Astrocyte (in vitro differentiated cells and primary cell): ENCODE measurements at regions not wholly inside any gene's neighbourhood (a gene's known extent, or its start where the extent isn't known, plus 50 kb on each side); places are given as distances from the start of the nearest gene placed in this dataset.
A peak's percentile ranks its signal among the peaks of the same experiment; 100 is the strongest.

ENCODE experiments used
- DNase-seq: peaks from one replicate; pipeline ENCODE4 v3.0.0-alpha.2; 2010; ENCODE audit warnings: low read depth
- FAIRE-seq: peaks from 2 replicates; lab custom pipeline; 2011; peaks lifted over from hg19 to GRCh38; lab: Jason Lieb, UNC
- H2AFZ ChIP-seq: 2 replicates; pipeline ENCODE4 v1.6.0; 2012; ENCODE audit warnings: low read depth, low read length, inconsistent platforms
- H3K27ac ChIP-seq: 2 replicates; pipeline ENCODE4 v1.5.1; 2011; ENCODE audit warnings: low read depth, low read length, inconsistent platforms
- H3K27me3 ChIP-seq: 2 replicates; pipeline ENCODE4 v1.6.0; 2011; ENCODE audit warnings: low read length, inconsistent platforms; ENCODE audit not compliant: insufficient read depth
- H3K36me3 ChIP-seq: 2 replicates; pipeline ENCODE4 v1.5.1; 2011; ENCODE audit warnings: low read length, inconsistent platforms; ENCODE audit not compliant: insufficient read depth
- H3K4me1 ChIP-seq: 2 replicates; pipeline ENCODE4 v1.5.1; 2011; ENCODE audit warnings: low read length, inconsistent platforms; ENCODE audit not compliant: insufficient read depth
- H3K4me2 ChIP-seq: 2 replicates; pipeline ENCODE4 v1.6.0; 2012; ENCODE audit warnings: low read length, inconsistent platforms
- H3K4me3 ChIP-seq: 2 replicates; pipeline ENCODE4 v1.5.1; 2011; ENCODE audit warnings: low read depth, mild to moderate bottlenecking, low read length, inconsistent platforms; ENCODE audit not compliant: insufficient read depth
- H3K79me2 ChIP-seq: 2 replicates; pipeline ENCODE4 v1.6.0; 2012; ENCODE audit warnings: mild to moderate bottlenecking, low read length, inconsistent platforms; ENCODE audit not compliant: insufficient read depth
- H3K9ac ChIP-seq: 2 replicates; pipeline ENCODE4 v1.6.0; 2012; ENCODE audit warnings: mild to moderate bottlenecking, low read length, inconsistent platforms
- H3K9me3 ChIP-seq: 2 replicates; pipeline ENCODE4 v1.5.1; 2012; ENCODE audit warnings: low read depth, mild to moderate bottlenecking, low read length, inconsistent platforms; ENCODE audit not compliant: insufficient read depth
- H4K20me1 ChIP-seq: 2 replicates; pipeline ENCODE4 v1.6.0; 2012; ENCODE audit warnings: low read length, inconsistent platforms; ENCODE audit not compliant: insufficient read depth
- H3K27ac Mint-ChIP-seq: one replicate; pipeline ENCODE4 v1.8.0; 2021; ENCODE audit warnings: mild to moderate bottlenecking, mixed read lengths; ENCODE audit not compliant: unreplicated experiment
- H3K27me3 Mint-ChIP-seq: one replicate; pipeline ENCODE4 v1.8.0; 2021; ENCODE audit warnings: low read depth, mixed read lengths; ENCODE audit not compliant: unreplicated experiment
- H3K36me3 Mint-ChIP-seq: one replicate; pipeline ENCODE4 v1.8.0; 2021; ENCODE audit warnings: low read depth, mixed read lengths; ENCODE audit not compliant: unreplicated experiment
- H3K4me1 Mint-ChIP-seq: one replicate; pipeline ENCODE4 v1.8.0; 2021; ENCODE audit warnings: low read depth, mixed read lengths; ENCODE audit not compliant: unreplicated experiment
- H3K4me3 Mint-ChIP-seq: one replicate; pipeline ENCODE4 v1.8.0; 2021; ENCODE audit warnings: mild to moderate bottlenecking, moderate library complexity, mixed read lengths; ENCODE audit not compliant: unreplicated experiment
- H3K9me3 Mint-ChIP-seq: one replicate; pipeline ENCODE4 v1.8.0; 2021; ENCODE audit warnings: mild to moderate bottlenecking, mixed read lengths; ENCODE audit not compliant: unreplicated experiment
- CTCF ChIP-seq: IDR thresholded peaks from 2 replicates; pipeline ENCODE4 v1.5.1; 2011; ENCODE audit warnings: low read depth, mild to moderate bottlenecking, inconsistent platforms, low read length, moderate library complexity; ENCODE audit not compliant: insufficient read depth
- EZH2 ChIP-seq: IDR thresholded peaks from 2 replicates; pipeline ENCODE4 v1.6.1; 2012; ENCODE audit warnings: mild to moderate bottlenecking, low read length, inconsistent platforms; ENCODE audit not compliant: insufficient read depth

GRCh38 chr16:73113336-73113735 is 65.4 kb upstream of the ZFHX3 start:
- H3K9ac ChIP-seq, result no peak overlapping the region
- no peaks in the 10 kb centered on the region for H3K79me2 ChIP-seq
- Mint-ChIP-seq H3K36me3 (no peaks in the 10 kb centered on the region), H3K9me3 (no peaks in the 10 kb centered on the region), H3K27ac (no peak overlapping the region), H3K4me3 (no peak overlapping the region), H3K27me3 (peaks cover 5% of the 10 kb centered on the region), H3K4me1 (no peaks in the 10 kb centered on the region)
- H3K4me2 ChIP-seq, result no peak overlapping the region
- peak; percentile 17 for DNase-seq
- no peak overlapping the region for H3K4me3 ChIP-seq
- TF ChIP-seq CTCF (no peak), EZH2 (no peak)
- FAIRE-seq, result no peak
- H3K27ac ChIP-seq, result no peak overlapping the region
- H3K9me3 ChIP-seq, result no peaks in the 10 kb centered on the region
- H3K36me3 ChIP-seq, result no peaks in the 10 kb centered on the region
- H3K27me3 ChIP-seq, result no peaks in the 10 kb centered on the region
- H4K20me1 ChIP-seq, result no peaks in the 10 kb centered on the region
- H3K4me1 ChIP-seq, result no peaks in the 10 kb centered on the region
- no peak overlapping the region for H2AFZ ChIP-seq

- H3K4me1 ChIP-seq, result no peaks in the 10 kb centered on the region
- no peaks in the 10 kb centered on the region for H3K4me1 Mint-ChIP-seq
- H3K27me3 ChIP-seq, result no peaks in the 10 kb centered on the region
- H3K27ac ChIP-seq, result no peak overlapping the region
- no peak overlapping the region for H3K27ac Mint-ChIP-seq
- H3K4me2 ChIP-seq, result no peak overlapping the region
- FAIRE-seq (no peak), DNase-seq (no peak)
- H2AFZ ChIP-seq, result no peak overlapping the region
- peaks cover 5% of the 10 kb centered on the region for H3K27me3 Mint-ChIP-seq
- no peaks in the 10 kb centered on the region for H3K9me3 ChIP-seq
- no peaks in the 10 kb centered on the region for H3K36me3 Mint-ChIP-seq
- TF ChIP-seq CTCF, result no peak
- no peak for TF ChIP-seq EZH2
- H3K9ac ChIP-seq, result no peak overlapping the region
- H4K20me1 ChIP-seq, result no peaks in the 10 kb centered on the region
- H3K4me3 Mint-ChIP-seq, result no peak overlapping the region
- H3K79me2 ChIP-seq, result no peaks in the 10 kb centered on the region
- H3K9me3 Mint-ChIP-seq, result no peaks in the 10 kb centered on the region
- H3K36me3 ChIP-seq, result no peaks in the 10 kb centered on the region
- no peak overlapping the region for H3K4me3 ChIP-seq
These were observed 60.5 kb upstream of the ZFHX3 start for GRCh38 chr16:73108195-73108963.

- Mint-ChIP-seq H3K4me3 (no peak overlapping the region), H3K4me1 (no peaks in the 10 kb centered on the region), H3K9me3 (no peaks in the 10 kb centered on the region), H3K27ac (no peak overlapping the region), H3K36me3 (no peaks in the 10 kb centered on the region), H3K27me3 (peaks cover 5% of the 10 kb centered on the region)
- TF ChIP-seq EZH2, result no peak
- TF ChIP-seq CTCF, result no peak
- Histone ChIP-seq H3K9ac (no peak overlapping the region), H4K20me1 (no peaks in the 10 kb centered on the region), H3K9me3 (no peaks in the 10 kb centered on the region), H2AFZ (no peak overlapping the region), H3K4me3 (no peak overlapping the region), H3K4me2 (no peak overlapping the region), H3K79me2 (no peaks in the 10 kb centered on the region), H3K27me3 (no peaks in the 10 kb centered on the region), H3K36me3 (no peaks in the 10 kb centered on the region), H3K27ac (no peak overlapping the region), H3K4me1 (no peaks in the 10 kb centered on the region)
- no peak for FAIRE-seq
- no peak for DNase-seq
These were observed 59.4 kb upstream of the ZFHX3 start for GRCh38 chr16:73107371-73107770.
